CD8-positive, alpha-beta memory T cell (primary cell): ENCODE measurements at regions not wholly inside any gene's neighbourhood (a gene's known extent, or its start where the extent isn't known, plus 50 kb on each side); places are given as distances from the start of the nearest gene placed in this dataset.

Source experiments
- CTCF ChIA-PET: fragments of 350-600 bp; sonication (Branson Sonifier 250); formaldehyde crosslinking; loops from one replicate; lab custom pipeline; 2021; ENCODE audit warnings: antibody characterized with exemption; lab: Charles Lee
- POLR2A ChIA-PET: fragments of 350-600 bp; sonication (Branson Sonifier 250); formaldehyde crosslinking; loops from one replicate; lab custom pipeline; 2021; ENCODE audit warnings: antibody characterized with exemption; lab: Charles Lee
- DNase-seq, 5 donors: peaks; one replicate each; pipeline versions ENCODE4 v3.0.0 to v3.0.0-alpha.2; 2020 to 2022; ENCODE audit warnings: mixed read lengths in 1 of 5
- H3K27ac ChIP-seq: one replicate; pipeline ENCODE4 v1.7.0; 2013; ENCODE audit warnings: low read depth, mild to moderate bottlenecking, low read length, moderate library complexity
- H3K27me3 ChIP-seq: 2 replicates; pipeline ENCODE4 v1.7.0; 2013; ENCODE audit warnings: low read length, mild to moderate bottlenecking; ENCODE audit not compliant: insufficient read depth, poor library complexity, severe bottlenecking
- H3K36me3 ChIP-seq: 2 replicates; pipeline ENCODE4 v1.7.0; 2013; ENCODE audit warnings: mild to moderate bottlenecking, low read length, moderate library complexity; ENCODE audit not compliant: insufficient read depth
- H3K4me1 ChIP-seq: 2 replicates; pipeline ENCODE4 v1.7.0; 2013; ENCODE audit warnings: mild to moderate bottlenecking, low read length, moderate library complexity; ENCODE audit not compliant: insufficient read depth
- H3K4me3 ChIP-seq: 2 replicates; pipeline ENCODE4 v1.7.0; 2013; ENCODE audit warnings: mild to moderate bottlenecking, low read length
- H3K9me3 ChIP-seq: 2 replicates; pipeline ENCODE4 v1.7.0; 2013; ENCODE audit warnings: mild to moderate bottlenecking, low read length
- H3K27ac Mint-ChIP-seq, 8 donors: one replicate each; pipeline ENCODE4 v1.8.0; 2020 to 2021; ENCODE audit warnings: mixed read lengths in 8 of 8, mild to moderate bottlenecking in 6 of 8, inconsistent platforms in 3 of 8, moderate library complexity in 3 of 8
- H3K27me3 Mint-ChIP-seq, 2 donors: one replicate each; pipeline ENCODE4 v1.8.0; 2020 to 2021; ENCODE audit warnings: mixed read lengths in 2 of 2, mild to moderate bottlenecking in 1 of 2, moderate library complexity in 1 of 2
- H3K36me3 Mint-ChIP-seq, 3 donors: one replicate each; pipeline ENCODE4 v1.8.0; 2020 to 2021; ENCODE audit warnings: mixed read lengths in 3 of 3, inconsistent platforms in 1 of 3, mild to moderate bottlenecking in 1 of 3
- H3K4me1 Mint-ChIP-seq, 3 donors: one replicate each; pipeline ENCODE4 v1.8.0; 2020 to 2021; ENCODE audit warnings: mixed read lengths in 3 of 3, inconsistent platforms in 1 of 3, mild to moderate bottlenecking in 1 of 3
- H3K4me3 Mint-ChIP-seq, 7 donors: one replicate each; pipeline ENCODE4 v1.8.0; 2020 to 2021; ENCODE audit warnings: mixed read lengths in 7 of 7, mild to moderate bottlenecking in 6 of 7, moderate library complexity in 4 of 7, inconsistent platforms in 2 of 7
- H3K9me3 Mint-ChIP-seq, 5 donors: one replicate each; pipeline ENCODE4 v1.8.0; 2020 to 2022; ENCODE audit warnings: mixed read lengths in 5 of 5, mild to moderate bottlenecking in 3 of 5, moderate library complexity in 2 of 5, inconsistent platforms in 1 of 5

- Mint-ChIP-seq H3K36me3 (no peaks in the 10 kb centered on the region), H3K27me3 (peaks cover 4 to 24% of the 10 kb centered on the region in 2 donors), H3K4me3 (no peak overlapping the region), H3K4me1 (peaks cover 0 to 5% (median 0%) of the 10 kb centered on the region in 3 donors), H3K27ac (no peak overlapping the region), H3K9me3 (no peaks in the 10 kb centered on the region)
- Histone ChIP-seq H3K9me3 (no peaks in the 10 kb centered on the region), H3K36me3 (no peaks in the 10 kb centered on the region), H3K27ac (no peak overlapping the region), H3K4me1 (no peaks in the 10 kb centered on the region), H3K4me3 (no peak overlapping the region), H3K27me3 (no peaks in the 10 kb centered on the region)
- ChIA-PET POLR2A (no interaction called here), CTCF (no interaction called here)
- no peak for DNase-seq
Observed at GRCh38 chr13:74978591-74978990, 503.4 kb downstream of the TBC1D4 start.

GRCh38 chr13:74977498-74977897, 504.5 kb downstream of the TBC1D4 start:
- CTCF ChIA-PET, result no interaction called here
- no peaks in the 10 kb centered on the region for H3K9me3 ChIP-seq
- peaks cover 0 to 5% (median 0%) of the 10 kb centered on the region in 3 donors for H3K4me1 Mint-ChIP-seq
- H3K27me3 ChIP-seq, result no peaks in the 10 kb centered on the region
- no peak overlapping the region for H3K27ac Mint-ChIP-seq
- H3K27ac ChIP-seq, result no peak overlapping the region
- no peaks in the 10 kb centered on the region for H3K4me1 ChIP-seq
- no peaks in the 10 kb centered on the region for H3K36me3 ChIP-seq
- no peak overlapping the region for H3K4me3 ChIP-seq
- POLR2A ChIA-PET, result no interaction called here
- DNase-seq, result no peak
- H3K9me3 Mint-ChIP-seq, result no peaks in the 10 kb centered on the region
- H3K4me3 Mint-ChIP-seq, result no peak overlapping the region
- no peaks in the 10 kb centered on the region for H3K36me3 Mint-ChIP-seq
- peaks cover 6 to 24% of the 10 kb centered on the region in 2 donors for H3K27me3 Mint-ChIP-seq

- Histone ChIP-seq H3K27ac (no peak overlapping the region), H3K36me3 (no peaks in the 10 kb centered on the region), H3K4me3 (no peak overlapping the region), H3K9me3 (no peaks in the 10 kb centered on the region), H3K4me1 (no peaks in the 10 kb centered on the region), H3K27me3 (no peaks in the 10 kb centered on the region)
- DNase-seq, result no peak
- H3K9me3 Mint-ChIP-seq, result no peaks in the 10 kb centered on the region
- no peaks in the 10 kb centered on the region for H3K36me3 Mint-ChIP-seq
- CTCF ChIA-PET, result no interaction called here
- POLR2A ChIA-PET, result no interaction called here
- H3K4me3 Mint-ChIP-seq, result no peak overlapping the region
- H3K4me1 Mint-ChIP-seq, result peaks cover 0 to 5% (median 0%) of the 10 kb centered on the region in 3 donors
- H3K27ac Mint-ChIP-seq, result no peak overlapping the region
- H3K27me3 Mint-ChIP-seq, result peaks cover 8 to 24% of the 10 kb centered on the region in 2 donors
Observed at GRCh38 chr13:74975111-74975510, 506.9 kb downstream of the TBC1D4 start.

DNA sequence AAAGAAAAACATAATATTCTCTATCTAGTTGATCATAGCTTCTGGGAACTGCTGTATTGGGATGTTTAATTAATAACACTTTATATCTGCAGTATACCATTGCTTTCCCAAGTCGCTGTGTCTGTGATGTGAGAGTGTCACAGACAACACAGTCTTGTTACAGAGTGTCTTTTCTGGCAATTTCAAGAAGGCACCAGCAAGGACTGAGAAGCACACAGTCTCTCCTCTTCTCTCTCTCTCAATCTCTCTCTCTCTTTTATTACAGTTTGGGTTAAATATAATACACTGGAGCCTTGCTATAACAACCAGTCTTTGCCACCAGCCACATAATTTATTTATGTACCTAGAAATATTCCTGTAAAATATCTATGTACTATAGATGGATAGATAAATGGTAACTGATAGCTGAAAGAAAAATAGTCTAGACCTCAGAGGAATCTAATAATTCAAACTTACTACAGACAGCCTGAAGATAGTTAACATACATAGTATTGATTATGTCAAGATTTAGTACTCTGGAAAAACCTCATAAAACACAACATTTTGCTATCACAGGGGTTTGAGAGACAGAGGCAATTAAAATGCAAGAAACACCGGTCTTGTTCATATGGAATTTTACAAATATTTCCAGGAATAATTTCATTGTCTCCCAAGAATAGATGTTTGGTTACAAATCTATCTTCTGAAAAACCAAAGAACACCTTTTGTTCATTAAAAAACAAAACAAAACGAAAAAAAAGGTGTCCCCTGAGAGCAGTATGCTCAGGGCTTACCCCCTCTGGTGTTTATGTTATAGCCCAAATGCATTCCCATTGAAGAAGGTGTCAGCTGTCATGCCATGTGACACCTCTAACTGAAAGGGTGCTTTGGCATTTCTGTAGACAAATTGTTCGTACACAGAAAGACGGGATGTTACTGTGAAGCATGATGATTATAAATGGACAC, 507.8 kb downstream of the TBC1D4 start:
- POLR2A ChIA-PET, result no interaction called here
- CTCF ChIA-PET, result no interaction called here
- Histone ChIP-seq H3K36me3 (no peaks in the 10 kb centered on the region), H3K27ac (no peak overlapping the region), H3K4me1 (no peaks in the 10 kb centered on the region), H3K9me3 (no peaks in the 10 kb centered on the region), H3K27me3 (no peaks in the 10 kb centered on the region), H3K4me3 (no peak overlapping the region)
- peaks cover 0 to 5% (median 0%) of the 10 kb centered on the region in 3 donors for H3K4me1 Mint-ChIP-seq
- no peaks in the 10 kb centered on the region for H3K36me3 Mint-ChIP-seq
- H3K9me3 Mint-ChIP-seq, result no peaks in the 10 kb centered on the region
- H3K27me3 Mint-ChIP-seq, result peaks cover 8 to 24% of the 10 kb centered on the region in 2 donors
- no peak overlapping the region for H3K4me3 Mint-ChIP-seq
- DNase-seq, result no peak
- no peak overlapping the region for H3K27ac Mint-ChIP-seq

GRCh38 chr13:74969419-74969818, 512.5 kb downstream of the TBC1D4 start:
- Histone ChIP-seq H3K4me3 (no peak overlapping the region), H3K36me3 (no peaks in the 10 kb centered on the region), H3K4me1 (no peaks in the 10 kb centered on the region), H3K9me3 (no peaks in the 10 kb centered on the region), H3K27me3 (no peaks in the 10 kb centered on the region), H3K27ac (no peak overlapping the region)
- H3K9me3 Mint-ChIP-seq, result peaks cover 0 to 2% (median 0%) of the 10 kb centered on the region in 5 donors
- no peaks in the 10 kb centered on the region for H3K4me1 Mint-ChIP-seq
- peaks cover 6 to 7% of the 10 kb centered on the region in 2 donors for H3K27me3 Mint-ChIP-seq
- no peak for DNase-seq
- ChIA-PET POLR2A (no interaction called here), CTCF (no interaction called here)
- H3K36me3 Mint-ChIP-seq, result no peaks in the 10 kb centered on the region
- H3K4me3 Mint-ChIP-seq, result no peak overlapping the region
- no peak overlapping the region for H3K27ac Mint-ChIP-seq

- CTCF ChIA-PET, result no interaction called here
- no peaks in the 10 kb centered on the region for H3K4me1 ChIP-seq
- no peaks in the 10 kb centered on the region for H3K4me1 Mint-ChIP-seq
- no peak overlapping the region for H3K4me3 Mint-ChIP-seq
- no peak overlapping the region for H3K27ac ChIP-seq
- H3K9me3 Mint-ChIP-seq, result peaks cover 0 to 2% (median 2%) of the 10 kb centered on the region in 5 donors
- DNase-seq, result no peak
- H3K27me3 Mint-ChIP-seq, result peaks cover 9 to 12% of the 10 kb centered on the region in 2 donors
- no peaks in the 10 kb centered on the region for H3K36me3 Mint-ChIP-seq
- no peaks in the 10 kb centered on the region for H3K36me3 ChIP-seq
- H3K27me3 ChIP-seq, result no peaks in the 10 kb centered on the region
- H3K27ac Mint-ChIP-seq, result no peak overlapping the region
- no peaks in the 10 kb centered on the region for H3K9me3 ChIP-seq
- POLR2A ChIA-PET, result no interaction called here
- H3K4me3 ChIP-seq, result no peak overlapping the region
Observed at GRCh38 chr13:74966814-74967424, 515.0 kb downstream of the TBC1D4 start.

DNA sequence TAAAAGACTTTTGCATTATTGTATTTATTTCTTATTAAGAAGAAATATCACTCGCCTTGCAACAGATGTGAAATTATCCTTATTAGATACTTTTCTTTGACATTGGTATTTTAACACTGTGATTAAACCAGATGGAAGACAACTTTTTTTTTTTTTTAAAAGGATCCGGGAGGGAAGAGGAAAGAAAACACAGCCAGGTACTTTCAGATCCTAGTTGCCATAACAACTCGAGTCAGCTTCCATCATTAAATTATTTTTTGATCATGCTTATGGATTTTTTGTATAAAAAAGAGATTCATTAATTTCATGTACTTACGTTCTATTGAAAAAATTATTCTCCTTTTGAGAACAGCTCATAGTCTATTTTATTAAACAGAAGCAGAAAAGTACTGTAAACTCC, 515.7 kb downstream of the TBC1D4 start:
- Histone ChIP-seq H3K27me3 (no peaks in the 10 kb centered on the region), H3K36me3 (no peaks in the 10 kb centered on the region), H3K9me3 (no peaks in the 10 kb centered on the region), H3K4me3 (no peak overlapping the region), H3K27ac (no peak overlapping the region), H3K4me1 (no peaks in the 10 kb centered on the region)
- no peak for DNase-seq
- Mint-ChIP-seq H3K4me1 (no peaks in the 10 kb centered on the region), H3K27me3 (peaks cover 10 to 13% of the 10 kb centered on the region in 2 donors), H3K9me3 (peaks cover 0 to 2% (median 2%) of the 10 kb centered on the region in 5 donors), H3K36me3 (no peaks in the 10 kb centered on the region), H3K27ac (no peak overlapping the region), H3K4me3 (no peak overlapping the region)
- ChIA-PET POLR2A (no interaction called here), CTCF (no interaction called here)

DNA sequence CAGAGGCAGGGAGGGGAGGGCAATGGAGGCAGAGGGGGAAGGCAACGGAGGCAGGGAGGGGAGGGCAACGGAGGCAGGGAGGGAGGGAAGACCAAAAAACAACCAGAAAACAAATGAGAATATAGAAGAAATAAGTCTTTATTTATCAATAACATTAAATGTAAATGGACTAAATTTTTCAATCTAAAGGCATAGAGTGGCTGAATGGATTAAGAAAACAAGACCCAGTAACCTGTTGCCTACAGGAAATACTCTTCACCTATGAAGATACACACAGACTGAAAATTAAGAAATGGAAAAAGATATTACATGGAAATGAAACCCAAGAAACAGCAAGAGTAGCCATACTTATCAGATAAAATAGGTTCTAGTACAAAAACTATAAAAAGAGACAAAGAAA, 536.3 kb downstream of the TBC1D4 start:
- no peak overlapping the region for H3K27ac Mint-ChIP-seq
- no peak overlapping the region for H3K4me3 Mint-ChIP-seq
- H3K27me3 ChIP-seq, result no peaks in the 10 kb centered on the region
- H3K4me3 ChIP-seq, result no peak overlapping the region
- H3K9me3 Mint-ChIP-seq, result peaks cover 20 to 31% (median 24%) of the 10 kb centered on the region in 5 donors
- peaks cover 0 to 7% of the 10 kb centered on the region in 2 donors for H3K27me3 Mint-ChIP-seq
- DNase-seq, result no peak
- no peak overlapping the region for H3K27ac ChIP-seq
- POLR2A ChIA-PET, result no interaction called here
- H3K36me3 Mint-ChIP-seq, result no peaks in the 10 kb centered on the region
- no peaks in the 10 kb centered on the region for H3K4me1 ChIP-seq
- CTCF ChIA-PET, result no interaction called here
- no peaks in the 10 kb centered on the region for H3K9me3 ChIP-seq
- H3K36me3 ChIP-seq, result no peaks in the 10 kb centered on the region
- H3K4me1 Mint-ChIP-seq, result no peaks in the 10 kb centered on the region
